ENCODE measurements at regions not wholly inside any gene's neighbourhood (a gene's known extent, or its start where the extent isn't known, plus 50 kb on each side); places are given as distances from the start of the nearest gene placed in this dataset.

- no peaks in the 10 kb centered on the region for H3K79me2 ChIP-seq (ENCODE audit: control insufficient read depth, insufficient read depth, low read length)
- ChIA-PET POLR2A (no interaction called here), CTCF (interaction anchor here (1.2 kb wide), 1 partner anchor 26 kb away, joined by 3 read pairs; no protein-coding TSS in a partner anchor)
- peaks cover 4% of the 10 kb centered on the region for H3K4me1 ChIP-seq (ENCODE audit: control insufficient read depth, extremely low read depth, insufficient read depth, low read length)
- DNase-seq (ENCODE audit: low read depth, low spot score) (no peak), FAIRE-seq (no peak)
- no TSS peak for BruUV-seq (replicated peaks)
- no peaks in the 10 kb centered on the region for H4K20me1 ChIP-seq (replicated peaks; ENCODE audit: control insufficient read depth, extremely low read depth, insufficient read depth, low read length)
- TF ChIP-seq MYC (IDR thresholded peaks at IDR 0.05; ENCODE audit: low read depth, low read length), result no peak
- TF ChIP-seq POLR2AphosphoS5 (IDR thresholded peaks at IDR 0.05; ENCODE audit: insufficient read depth, low read depth, low read length), result no peak
- no peak for TF ChIP-seq FOS (IDR thresholded peaks at IDR 0.05; ENCODE audit: borderline replicate concordance, insufficient read depth, low read length)
- TF ChIP-seq GATA2 (IDR thresholded peaks at IDR 0.05; ENCODE audit: insufficient read depth, insufficient read length, low read depth, low read length), result no peak
- no peak for TF ChIP-seq EZH2 (IDR thresholded peaks at IDR 0.05; ENCODE audit: borderline replicate concordance, low read depth, low read length, severe bottlenecking)
- no peak for TF ChIP-seq MAX (IDR thresholded peaks at IDR 0.05; ENCODE audit: insufficient read depth, insufficient read length)
- TF ChIP-seq POLR2A (IDR thresholded peaks at IDR 0.05; ENCODE audit: low read depth, low read length), result no peak
- TF ChIP-seq JUN (IDR thresholded peaks at IDR 0.05; ENCODE audit: borderline replicate concordance, insufficient read depth, insufficient read length, low read depth), result no peak
- TF ChIP-seq CTCF (IDR thresholded peaks at IDR 0.05; ENCODE audit: extremely low read depth in 1 of 2, insufficient read depth in 1 of 2, low read depth in 1 of 2, low read length in 2 of 2), result no peak
- no peak overlapping the region for H2AFZ ChIP-seq (ENCODE audit: low read depth, low read length)
- dilution Hi-C loops (cut with MboI; ENCODE audit: extremely low pct_ligation_motif_present, low sequenced_read_pairs), result no loop called here
- H3K27me3 ChIP-seq (ENCODE audit: control insufficient read depth in 2 of 2, insufficient read depth in 2 of 2, low read length in 2 of 2), result peaks cover 0 to 5% of the 10 kb centered on the region in 2 experiments
- H3K4me2 ChIP-seq (ENCODE audit: insufficient read depth, low read length), result no peak overlapping the region
- intact Hi-C loops (cut with micrococcal nuclease), result no loop called here
- no peaks in the 10 kb centered on the region for H3K36me3 ChIP-seq (ENCODE audit: control insufficient read depth in 2 of 2, extremely low read depth in 1 of 2, insufficient read depth in 2 of 2, low read length in 2 of 2)
- H3K4me3 ChIP-seq (replicated peaks in 1 of 3; ENCODE audit: insufficient read depth in 1 of 3, low read depth in 1 of 3, low read length in 3 of 3), result no peak overlapping the region
- no peak overlapping the region for H3K27ac ChIP-seq (ENCODE audit: insufficient read depth, low read depth, low read length)
- H3K9me3 ChIP-seq (replicated peaks; ENCODE audit: control insufficient read depth, insufficient read depth, low read length), result no peaks in the 10 kb centered on the region
- no peak overlapping the region for H3K9ac ChIP-seq (replicated peaks; ENCODE audit: extremely low read depth, insufficient read depth, low read length)
- no peaks in the 10 kb centered on the region for H3K9me1 ChIP-seq (replicated peaks; ENCODE audit: control insufficient read depth, extremely low read depth, insufficient read depth, low read length)
These were observed 118.1 kb upstream of the ZNF521 start for GRCh38 chr18:25470062-25470461.
